ENCODE measurements at regions not wholly inside any gene's neighbourhood (a gene's known extent, or its start where the extent isn't known, plus 50 kb on each side); places are given as distances from the start of the nearest gene placed in this dataset.

DNA sequence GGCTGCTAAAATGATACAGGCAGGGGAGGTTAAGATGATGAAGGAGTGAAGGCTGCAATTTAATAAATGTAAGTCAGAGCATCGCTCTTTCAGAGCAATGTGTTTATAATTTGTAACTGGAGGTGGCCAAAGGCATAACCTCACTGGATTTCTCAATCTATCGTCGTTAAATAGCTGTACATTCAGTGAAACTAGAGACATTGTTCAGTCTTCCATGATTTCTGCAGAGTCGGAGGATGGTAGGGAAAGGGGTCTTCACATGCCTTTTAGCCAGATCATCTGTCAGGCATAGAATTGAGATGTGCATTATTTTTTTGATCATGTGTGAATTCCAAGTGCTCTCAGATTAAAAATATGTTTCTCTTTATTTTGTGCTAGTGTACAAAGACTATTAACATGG is 315.4 kb downstream of the OXSM start:
- TF ChIP-seq PPARA (CRISPR knock-in tag; IDR thresholded peaks at IDR 0.05; ENCODE audit: borderline replicate concordance) = no peak
- no peak for TF ChIP-seq BACH2 (CRISPR knock-in tag; IDR thresholded peaks at IDR 0.05; ENCODE audit: borderline replicate concordance)
- TF ChIP-seq ZNF70 (CRISPR knock-in tag; IDR thresholded peaks at IDR 0.05) = no peak
- TF ChIP-seq, protein P1, sequence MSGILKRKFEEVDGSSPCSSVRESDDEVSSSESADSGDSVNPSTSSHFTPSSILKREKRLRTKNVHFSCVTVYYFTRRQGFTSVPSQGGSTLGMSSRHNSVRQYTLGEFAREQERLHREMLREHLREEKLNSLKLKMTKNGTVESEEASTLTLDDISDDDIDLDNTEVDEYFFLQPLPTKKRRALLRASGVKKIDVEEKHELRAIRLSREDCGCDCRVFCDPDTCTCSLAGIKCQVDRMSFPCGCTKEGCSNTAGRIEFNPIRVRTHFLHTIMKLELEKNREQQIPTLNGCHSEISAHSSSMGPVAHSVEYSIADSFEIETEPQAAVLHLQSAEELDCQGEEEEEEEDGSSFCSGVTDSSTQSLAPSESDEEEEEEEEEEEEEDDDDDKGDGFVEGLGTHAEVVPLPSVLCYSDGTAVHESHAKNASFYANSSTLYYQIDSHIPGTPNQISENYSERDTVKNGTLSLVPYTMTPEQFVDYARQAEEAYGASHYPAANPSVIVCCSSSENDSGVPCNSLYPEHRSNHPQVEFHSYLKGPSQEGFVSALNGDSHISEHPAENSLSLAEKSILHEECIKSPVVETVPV (CRISPR knock-in tag; IDR thresholded peaks at IDR 0.05) = no peak
- no peak for TF ChIP-seq POU6F1 (CRISPR knock-in tag; IDR thresholded peaks at IDR 0.05; ENCODE audit: borderline replicate concordance, low read depth)
- no peak for TF ChIP-seq ESRRG (CRISPR knock-in tag; IDR thresholded peaks at IDR 0.05)
- TF ChIP-seq ARNTL (CRISPR knock-in tag; IDR thresholded peaks at IDR 0.05; ENCODE audit: borderline replicate concordance, low read depth) = no peak
- no peak for TF ChIP-seq TCF4 (CRISPR knock-in tag; IDR thresholded peaks at IDR 0.05; ENCODE audit: borderline replicate concordance)
- TF ChIP-seq SNAI2 (CRISPR knock-in tag; IDR thresholded peaks at IDR 0.05) = no peak
- TF ChIP-seq GLIS3 (CRISPR knock-in tag; IDR thresholded peaks at IDR 0.05) = no peak
- TF ChIP-seq CSDC2 (CRISPR knock-in tag; IDR thresholded peaks at IDR 0.05) = no peak
- TF ChIP-seq OSR1 (CRISPR knock-in tag; IDR thresholded peaks at IDR 0.05) = no peak
- TF ChIP-seq RARB (CRISPR knock-in tag; IDR thresholded peaks at IDR 0.05) = no peak
- no peak for TF ChIP-seq TSHZ2 (CRISPR knock-in tag; IDR thresholded peaks at IDR 0.05)
- TF ChIP-seq TOX (CRISPR knock-in tag; IDR thresholded peaks at IDR 0.05; ENCODE audit: borderline replicate concordance) = no peak
- no peak for TF ChIP-seq ISL1 (CRISPR knock-in tag; IDR thresholded peaks at IDR 0.05)
- TF ChIP-seq, protein P2, sequence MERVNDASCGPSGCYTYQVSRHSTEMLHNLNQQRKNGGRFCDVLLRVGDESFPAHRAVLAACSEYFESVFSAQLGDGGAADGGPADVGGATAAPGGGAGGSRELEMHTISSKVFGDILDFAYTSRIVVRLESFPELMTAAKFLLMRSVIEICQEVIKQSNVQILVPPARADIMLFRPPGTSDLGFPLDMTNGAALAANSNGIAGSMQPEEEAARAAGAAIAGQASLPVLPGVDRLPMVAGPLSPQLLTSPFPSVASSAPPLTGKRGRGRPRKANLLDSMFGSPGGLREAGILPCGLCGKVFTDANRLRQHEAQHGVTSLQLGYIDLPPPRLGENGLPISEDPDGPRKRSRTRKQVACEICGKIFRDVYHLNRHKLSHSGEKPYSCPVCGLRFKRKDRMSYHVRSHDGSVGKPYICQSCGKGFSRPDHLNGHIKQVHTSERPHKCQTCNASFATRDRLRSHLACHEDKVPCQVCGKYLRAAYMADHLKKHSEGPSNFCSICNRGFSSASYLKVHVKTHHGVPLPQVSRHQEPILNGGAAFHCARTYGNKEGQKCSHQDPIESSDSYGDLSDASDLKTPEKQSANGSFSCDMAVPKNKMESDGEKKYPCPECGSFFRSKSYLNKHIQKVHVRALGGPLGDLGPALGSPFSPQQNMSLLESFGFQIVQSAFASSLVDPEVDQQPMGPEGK (CRISPR knock-in tag; IDR thresholded peaks at IDR 0.05; ENCODE audit: borderline replicate concordance) = no peak
- no peak for ATAC-seq

GRCh38 chr3:26106228-26106627 is 316.3 kb downstream of the OXSM start:
- ATAC-seq = no peak
- TF ChIP-seq ZFP30 (CRISPR knock-in tag; IDR thresholded peaks at IDR 0.05) = no peak
- TF ChIP-seq ZNF8 (CRISPR knock-in tag; IDR thresholded peaks at IDR 0.05) = no peak
- TF ChIP-seq, protein P2 (CRISPR knock-in tag; IDR thresholded peaks at IDR 0.05; ENCODE audit: borderline replicate concordance) = no peak
- TF ChIP-seq, protein P1 (CRISPR knock-in tag; IDR thresholded peaks at IDR 0.05) = no peak

Measured in SK-N-SH treated with all-trans-retinoic acid at 6 μM for 48 hours (cell line).